NCI-H446 (cell line): ENCODE measurements at regions not wholly inside any gene's neighbourhood (a gene's known extent, or its start where the extent isn't known, plus 50 kb on each side); places are given as distances from the start of the nearest gene placed in this dataset.
"Not testable (repeated sequence)": the region's sequence is repeated elsewhere in the genome, so short reads cannot be mapped to it uniquely, and the experiment has no call there.

Experiments used
- DNase-seq, 2 experiments: peaks; one replicate each; lab custom pipeline; 2025; lab: John Stamatoyannopoulos, UW

GRCh38 chr2:105529258-105529657 lies 130.4 kb upstream of the FHL2 start:
- not testable (repeated sequence) for DNase-seq

GRCh38 chr2:105526000-105526925 lies 127.4 kb upstream of the FHL2 start:
- no peak for DNase-seq

GRCh38 chr2:105525201-105525600 lies 126.3 kb upstream of the FHL2 start:
- no peak for DNase-seq

- no peak for DNase-seq
Observed at GRCh38 chr2:105522645-105523044, 123.8 kb upstream of the FHL2 start.

GRCh38 chr2:105521616-105522015 lies 122.8 kb upstream of the FHL2 start:
- DNase-seq = no peak

GRCh38 chr2:105521176-105521575 lies 122.3 kb upstream of the FHL2 start:
- peak in 1 of 2 experiments; percentile 13 for DNase-seq

GRCh38 chr2:105519516-105519915 lies 120.7 kb upstream of the FHL2 start:
- no peak for DNase-seq

- no peak for DNase-seq
Observed at GRCh38 chr2:105518897-105519296, 120.0 kb upstream of the FHL2 start.

- DNase-seq = peak in 1 of 2 experiments; percentile 75
Observed at GRCh38 chr2:105517814-105518705, 119.2 kb upstream of the FHL2 start.

GRCh38 chr2:105515581-105516415 lies 116.9 kb upstream of the FHL2 start:
- peak; percentile 71 to 88 for DNase-seq

- DNase-seq = no peak
Observed at GRCh38 chr2:105514576-105514975, 115.7 kb upstream of the FHL2 start.

GRCh38 chr2:105510761-105511528 lies 112.1 kb upstream of the FHL2 start:
- no peak for DNase-seq

- no peak for DNase-seq
Observed at GRCh38 chr2:105509269-105510086, 110.6 kb upstream of the FHL2 start.

GRCh38 chr2:105506860-105507259 lies 108.0 kb upstream of the FHL2 start:
- not testable (repeated sequence) for DNase-seq

GRCh38 chr2:105504459-105504858 lies 105.6 kb upstream of the FHL2 start:
- DNase-seq = no peak

GRCh38 chr2:105502625-105503334 lies 103.9 kb upstream of the FHL2 start:
- no peak for DNase-seq

- DNase-seq = no peak
Observed at GRCh38 chr2:105498281-105498846, 99.5 kb upstream of the FHL2 start.

- no peak for DNase-seq
Observed at GRCh38 chr2:105497094-105497493, 98.2 kb upstream of the FHL2 start.

- peak; percentile 32 to 84 for DNase-seq
Observed at GRCh38 chr2:105496271-105496670, 97.4 kb upstream of the FHL2 start.
